ENCODE measurements at regions not wholly inside any gene's neighbourhood (a gene's known extent, or its start where the extent isn't known, plus 50 kb on each side); places are given as distances from the start of the nearest gene placed in this dataset.

DNA sequence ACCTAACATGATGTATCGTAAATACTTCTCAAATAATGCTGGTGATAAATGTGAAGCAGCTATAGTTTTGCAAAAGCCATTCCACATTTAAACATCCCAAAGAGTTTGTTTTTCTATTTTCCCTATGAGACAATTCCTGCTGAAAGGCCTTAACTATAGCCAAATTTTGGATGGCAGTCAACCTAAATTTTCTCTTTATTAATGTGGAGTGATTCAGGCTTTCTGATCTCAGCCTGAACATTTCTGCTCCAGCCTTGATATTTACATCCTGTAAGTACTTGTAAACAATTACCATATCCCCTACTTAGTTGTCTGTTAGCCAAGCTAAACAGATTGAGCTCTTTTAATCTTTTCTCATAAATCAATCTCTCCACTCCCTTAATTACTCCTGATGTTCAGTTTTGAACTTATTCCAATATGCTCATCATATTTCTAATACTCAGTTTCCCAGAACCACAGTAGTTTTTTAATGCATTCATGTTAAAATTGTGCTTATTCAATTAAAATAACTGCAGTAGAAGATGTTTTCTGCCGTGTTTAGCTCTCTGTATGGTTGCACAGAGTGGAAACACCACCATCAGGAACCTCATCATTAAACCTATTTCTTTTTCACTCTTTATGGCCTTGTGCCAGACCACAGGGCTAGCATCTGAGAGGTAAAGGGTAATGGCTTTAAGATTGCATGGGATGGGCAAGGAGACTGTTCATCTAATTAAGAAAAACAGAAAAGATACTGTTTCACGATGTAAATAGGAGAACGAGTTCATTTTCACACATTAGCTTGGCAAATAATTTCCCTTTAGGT, 1235.2 kb upstream of the SLC10A2 start:
- Mint-ChIP-seq H3K27ac (no peak overlapping the region), H3K4me3 (no peak overlapping the region), H3K9me3 (peaks cover 7 to 32% (median 14%) of the 10 kb centered on the region in 6 donors), H3K4me1 (no peaks in the 10 kb centered on the region), H3K27me3 (ENCODE audit: low read depth in 3 of 3) (peaks cover 0 to 2% (median 0%) of the 10 kb centered on the region in 3 donors), H3K36me3 (peaks cover 0 to 2% (median 0%) of the 10 kb centered on the region in 3 donors)
- DNase-seq, result no peak

- Mint-ChIP-seq H3K9me3 (peaks cover 6 to 51% (median 16%) of the 10 kb centered on the region in 6 donors), H3K4me3 (no peak overlapping the region), H3K27me3 (ENCODE audit: low read depth in 3 of 3) (peaks cover 0 to 3% (median 0%) of the 10 kb centered on the region in 3 donors), H3K27ac (no peak overlapping the region), H3K36me3 (peaks cover 0 to 11% (median 0%) of the 10 kb centered on the region in 3 donors), H3K4me1 (no peaks in the 10 kb centered on the region)
- no peak for DNase-seq
Measured at GRCh38 chr13:104297075-104297474, 1230.9 kb upstream of the SLC10A2 start.

DNA sequence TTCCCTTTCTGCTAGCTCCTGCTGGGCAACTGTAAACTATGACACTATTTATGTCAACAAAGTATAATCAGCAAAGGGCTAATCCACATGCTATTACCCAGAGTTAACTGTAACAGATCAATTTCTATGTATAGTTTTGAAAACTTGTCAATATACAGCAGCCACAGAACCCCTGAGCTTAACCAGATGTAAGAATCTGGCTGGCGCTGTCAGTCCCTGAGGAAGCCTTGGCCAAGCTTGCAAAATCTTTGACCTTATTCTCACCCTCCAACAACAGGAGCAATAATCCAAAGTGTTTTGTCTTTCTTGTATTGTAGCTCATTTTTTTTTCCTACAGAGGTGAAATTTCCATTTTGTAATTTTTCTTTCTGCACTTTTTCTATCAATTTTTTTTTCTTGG, 1230.1 kb upstream of the SLC10A2 start:
- H3K27ac Mint-ChIP-seq, result no peak overlapping the region
- no peak overlapping the region for H3K4me3 Mint-ChIP-seq
- peaks cover 0 to 13% (median 0%) of the 10 kb centered on the region in 3 donors for H3K36me3 Mint-ChIP-seq
- no peak for DNase-seq
- H3K4me1 Mint-ChIP-seq, result no peaks in the 10 kb centered on the region
- H3K27me3 Mint-ChIP-seq (ENCODE audit: low read depth in 3 of 3), result peaks cover 0 to 6% (median 0%) of the 10 kb centered on the region in 3 donors
- H3K9me3 Mint-ChIP-seq, result peaks cover 6 to 51% (median 16%) of the 10 kb centered on the region in 6 donors

- H3K4me3 Mint-ChIP-seq, result no peak overlapping the region
- DNase-seq, result no peak
- H3K4me1 Mint-ChIP-seq, result no peaks in the 10 kb centered on the region
- peaks cover 0 to 13% (median 0%) of the 10 kb centered on the region in 3 donors for H3K36me3 Mint-ChIP-seq
- H3K27me3 Mint-ChIP-seq (ENCODE audit: low read depth in 3 of 3), result peaks cover 0 to 6% (median 0%) of the 10 kb centered on the region in 3 donors
- no peak overlapping the region for H3K27ac Mint-ChIP-seq
- peaks cover 6 to 48% (median 16%) of the 10 kb centered on the region in 6 donors for H3K9me3 Mint-ChIP-seq
Measured at GRCh38 chr13:104295537-104295936, 1229.3 kb upstream of the SLC10A2 start.

GRCh38 chr13:104289400-104289799, 1223.2 kb upstream of the SLC10A2 start:
- H3K27ac Mint-ChIP-seq, result no peak overlapping the region
- peaks cover 0 to 6% (median 0%) of the 10 kb centered on the region in 3 donors for H3K27me3 Mint-ChIP-seq (ENCODE audit: low read depth in 3 of 3)
- no peak for DNase-seq
- no peaks in the 10 kb centered on the region for H3K4me1 Mint-ChIP-seq
- peaks cover 0 to 9% (median 0%) of the 10 kb centered on the region in 3 donors for H3K36me3 Mint-ChIP-seq
- H3K4me3 Mint-ChIP-seq, result no peak overlapping the region
- H3K9me3 Mint-ChIP-seq, result peaks cover 3 to 43% (median 16%) of the 10 kb centered on the region in 6 donors

GRCh38 chr13:104288496-104288895, 1222.3 kb upstream of the SLC10A2 start:
- Mint-ChIP-seq H3K36me3 (peaks cover 0 to 9% (median 0%) of the 10 kb centered on the region in 3 donors), H3K27me3 (ENCODE audit: low read depth in 3 of 3) (peaks cover 0 to 6% (median 0%) of the 10 kb centered on the region in 3 donors), H3K27ac (no peak overlapping the region), H3K4me1 (no peaks in the 10 kb centered on the region), H3K9me3 (peaks cover 3 to 39% (median 14%) of the 10 kb centered on the region in 6 donors), H3K4me3 (no peak overlapping the region)
- DNase-seq, result no peak

DNA sequence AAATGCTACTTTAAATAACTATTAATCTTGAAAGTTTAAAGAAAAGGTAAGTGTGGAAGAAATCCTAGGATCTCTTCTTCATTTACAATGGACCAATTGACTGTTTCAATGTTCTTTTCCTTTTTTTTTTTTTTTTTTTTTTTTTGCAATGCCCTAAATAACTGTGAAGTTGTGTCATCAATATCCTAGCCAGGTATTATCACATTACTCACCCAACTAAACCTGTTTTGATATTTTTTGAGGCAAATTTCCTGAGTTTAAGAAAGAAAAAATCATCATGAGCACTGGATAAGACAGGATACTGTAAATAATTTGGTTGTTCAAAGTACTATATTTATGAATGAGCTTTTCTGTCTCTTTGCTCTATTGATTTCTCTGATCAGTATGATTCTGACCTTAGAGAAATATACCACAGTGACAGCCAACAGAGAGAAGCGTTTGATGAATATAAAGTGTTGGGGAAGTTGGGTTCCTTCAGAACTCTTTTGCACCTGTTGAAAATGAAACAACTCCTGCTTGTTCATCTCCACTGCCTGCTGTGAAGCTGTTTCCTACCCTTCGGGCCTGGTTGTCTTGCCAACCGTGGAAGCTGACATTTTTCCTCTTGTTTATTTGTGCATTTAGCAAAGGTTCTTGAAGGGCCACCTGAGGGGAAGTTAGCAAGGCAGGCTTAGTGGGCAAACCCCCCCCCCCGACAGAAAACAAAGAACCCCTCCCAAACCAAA, 1220.5 kb upstream of the SLC10A2 start:
- H3K27me3 Mint-ChIP-seq (ENCODE audit: low read depth in 3 of 3), result no peaks in the 10 kb centered on the region
- no peaks in the 10 kb centered on the region for H3K36me3 Mint-ChIP-seq
- no peak overlapping the region for H3K27ac Mint-ChIP-seq
- no peak overlapping the region for H3K4me3 Mint-ChIP-seq
- H3K9me3 Mint-ChIP-seq, result peaks cover 2 to 22% (median 6%) of the 10 kb centered on the region in 6 donors
- no peak for DNase-seq
- no peaks in the 10 kb centered on the region for H3K4me1 Mint-ChIP-seq

DNA sequence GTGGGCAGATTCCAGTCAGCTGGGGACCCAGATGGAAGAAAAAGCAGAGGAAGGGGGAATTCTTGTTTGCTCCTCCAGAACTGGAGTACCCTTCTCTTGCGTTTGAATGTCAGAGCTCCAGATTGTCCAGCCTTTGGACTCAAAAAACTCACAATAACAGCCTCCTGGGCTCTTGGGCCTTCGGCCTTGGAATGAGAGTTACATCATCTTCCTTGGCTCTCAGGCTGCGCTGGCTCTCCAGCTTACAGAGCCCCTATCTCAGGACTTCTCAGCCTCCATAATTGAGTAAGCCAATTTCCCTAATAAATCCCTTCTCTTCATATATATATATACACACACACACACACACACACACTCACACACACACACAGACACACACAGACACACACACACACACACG, 1215.7 kb upstream of the SLC10A2 start:
- no peak overlapping the region for H3K4me3 Mint-ChIP-seq
- DNase-seq, result no peak
- H3K27ac Mint-ChIP-seq, result no peak overlapping the region
- no peaks in the 10 kb centered on the region for H3K4me1 Mint-ChIP-seq
- peaks cover 0 to 1% (median 0%) of the 10 kb centered on the region in 3 donors for H3K27me3 Mint-ChIP-seq (ENCODE audit: low read depth in 3 of 3)
- peaks cover 4 to 18% (median 6%) of the 10 kb centered on the region in 6 donors for H3K9me3 Mint-ChIP-seq
- no peaks in the 10 kb centered on the region for H3K36me3 Mint-ChIP-seq

DNA sequence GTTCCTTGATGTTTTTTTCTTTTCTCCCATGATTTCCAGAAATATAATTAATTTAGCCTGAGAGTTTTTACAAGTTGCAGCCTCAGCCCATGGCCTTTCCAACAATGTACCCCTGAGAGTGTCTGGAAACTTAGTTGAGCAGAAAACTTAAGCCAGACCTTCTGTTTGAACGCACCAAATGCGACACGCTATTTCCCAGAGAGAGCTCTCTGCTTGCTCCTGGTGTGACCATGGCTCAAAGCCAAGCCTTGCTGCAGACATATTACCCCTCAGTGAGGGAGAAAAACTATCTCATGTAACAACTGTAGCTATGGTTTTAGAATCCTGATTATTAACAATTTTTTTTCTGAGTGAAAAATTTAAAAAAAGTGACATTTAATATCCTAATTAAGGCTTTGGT, 1204.5 kb upstream of the SLC10A2 start:
- H3K4me1 Mint-ChIP-seq, result no peaks in the 10 kb centered on the region
- no peak overlapping the region for H3K27ac Mint-ChIP-seq
- DNase-seq, result no peak

GRCh38 chr13:104267206-104267811, 1201.1 kb upstream of the SLC10A2 start:
- Mint-ChIP-seq H3K4me1 (no peaks in the 10 kb centered on the region), H3K36me3 (no peaks in the 10 kb centered on the region), H3K27me3 (ENCODE audit: low read depth in 3 of 3) (no peaks in the 10 kb centered on the region), H3K4me3 (no peak overlapping the region), H3K9me3 (peaks cover 16 to 47% (median 19%) of the 10 kb centered on the region in 6 donors), H3K27ac (no peak overlapping the region)
- DNase-seq, result no peak

More for the DNA sequence above, 1204.5 kb upstream of the SLC10A2 start:
- Mint-ChIP-seq H3K36me3 (no peaks in the 10 kb centered on the region), H3K27me3 (ENCODE audit: low read depth in 3 of 3) (no peaks in the 10 kb centered on the region), H3K9me3 (peaks cover 12 to 33% (median 17%) of the 10 kb centered on the region in 6 donors), H3K4me3 (no peak overlapping the region)

DNA sequence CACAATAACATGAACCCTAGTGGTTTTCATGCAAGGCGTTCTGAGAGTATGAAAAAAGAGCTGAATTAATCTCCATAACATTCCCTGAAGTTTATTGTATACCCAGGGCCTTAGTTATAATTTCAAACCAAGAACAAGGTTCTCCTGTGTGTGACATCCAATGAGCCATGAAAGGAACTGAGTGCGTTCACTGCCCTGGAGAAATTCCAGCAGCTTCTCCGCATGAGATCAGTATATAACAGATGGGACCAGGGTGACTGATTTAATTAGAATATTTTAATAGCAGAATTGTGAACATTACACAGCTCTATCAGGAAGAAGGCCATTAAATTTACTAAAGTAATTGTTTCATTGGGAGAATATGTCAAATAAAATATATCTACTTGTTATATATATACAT, 1190.5 kb upstream of the SLC10A2 start:
- Mint-ChIP-seq H3K27ac (no peak overlapping the region), H3K27me3 (ENCODE audit: low read depth in 3 of 3) (peaks cover 0 to 1% (median 0%) of the 10 kb centered on the region in 3 donors), H3K4me3 (no peak overlapping the region), H3K4me1 (no peaks in the 10 kb centered on the region), H3K36me3 (no peaks in the 10 kb centered on the region), H3K9me3 (peaks cover 8 to 37% (median 20%) of the 10 kb centered on the region in 6 donors)
- no peak for DNase-seq

DNA sequence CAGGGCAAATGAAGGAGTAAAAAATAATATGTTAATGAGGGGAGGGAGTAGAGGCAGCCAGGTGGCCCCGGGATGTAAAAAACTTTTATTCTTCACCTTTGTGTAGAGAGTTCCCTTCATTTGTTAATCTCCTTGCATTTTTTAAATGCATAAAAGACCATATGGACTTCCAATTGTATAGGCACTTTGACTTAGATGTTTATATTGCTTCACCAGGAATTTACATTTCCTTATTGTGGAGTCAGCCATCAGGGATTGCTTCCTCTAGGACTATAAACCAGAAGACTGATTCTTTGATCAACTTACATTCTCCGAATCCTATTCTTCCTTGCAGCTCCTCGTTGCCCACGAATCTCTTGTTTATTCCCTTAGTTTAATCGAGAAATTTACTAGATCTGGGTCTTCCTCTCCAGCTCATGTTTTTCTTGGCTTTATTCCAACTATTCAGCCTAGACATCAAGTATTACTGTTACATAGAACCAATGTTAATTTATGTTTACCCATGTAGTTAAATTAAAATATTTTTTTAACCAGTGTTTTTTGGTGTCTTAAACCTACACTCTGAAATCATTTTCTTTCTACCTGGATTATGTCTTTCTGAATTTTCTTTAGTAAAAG, 1187.0 kb upstream of the SLC10A2 start:
- Mint-ChIP-seq H3K4me1 (no peaks in the 10 kb centered on the region), H3K27me3 (ENCODE audit: low read depth in 3 of 3) (peaks cover 0 to 1% (median 1%) of the 10 kb centered on the region in 3 donors), H3K9me3 (peaks cover 10 to 29% (median 16%) of the 10 kb centered on the region in 6 donors), H3K4me3 (no peak overlapping the region), H3K36me3 (no peaks in the 10 kb centered on the region), H3K27ac (no peak overlapping the region)
- no peak for DNase-seq

- Mint-ChIP-seq H3K4me3 (no peak overlapping the region), H3K27me3 (ENCODE audit: low read depth in 3 of 3) (peaks cover 0 to 1% (median 1%) of the 10 kb centered on the region in 3 donors), H3K27ac (no peak overlapping the region), H3K9me3 (peaks cover 7 to 34% (median 19%) of the 10 kb centered on the region in 6 donors), H3K4me1 (no peaks in the 10 kb centered on the region), H3K36me3 (no peaks in the 10 kb centered on the region)
- DNase-seq, result no peak
Measured at GRCh38 chr13:104251931-104252330, 1185.7 kb upstream of the SLC10A2 start.
